OCI-LY7 (cell line): ENCODE measurements at regions not wholly inside any gene's neighbourhood (a gene's known extent, or its start where the extent isn't known, plus 50 kb on each side); places are given as distances from the start of the nearest gene placed in this dataset.
"Not testable (repeated sequence)": the region's sequence is repeated elsewhere in the genome, so short reads cannot be mapped to it uniquely, and the experiment has no call there.

Source experiments
- BruUV-seq: library from RNA; stranded (reverse); fragments of 400-500 nt; replicated peaks from 2 replicates; lab custom pipeline; 2021; lab: Mats Ljungman, UMichigan
- CTCF ChIA-PET: fragments of 300-600 bp; sonication (Branson Sonifier 250); formaldehyde crosslinking; loops from one replicate; lab custom pipeline; 2022; ENCODE audit warnings: antibody characterized with exemption; ENCODE audit not compliant: unreplicated experiment; lab: Charles Lee
- POLR2A ChIA-PET: fragments of 300-600 bp; sonication (Branson Sonifier 250); formaldehyde crosslinking; loops from one replicate; lab custom pipeline; 2022; ENCODE audit warnings: antibody characterized with exemption; lab: Charles Lee
- DNase-seq: peaks from one replicate; pipeline ENCODE4 v3.0.0-alpha.2; 2015; ENCODE audit warnings: low spot score
- H2AFZ ChIP-seq: fragments of 200-600 bp; sonication (generic), shearing (Covaris generic); 2 replicates; pipeline ENCODE4 v1.6.1; 2014; ENCODE audit warnings: mild to moderate bottlenecking, antibody characterized with exemption, low read length, moderate library complexity
- H3K27ac ChIP-seq: fragments of 200-600 bp; sonication (generic); 2 replicates; pipeline ENCODE4 v1.5.1; 2014; ENCODE audit warnings: mixed run types, low read depth, mild to moderate bottlenecking, moderate library complexity, low read length, inconsistent platforms; ENCODE audit not compliant: poor library complexity, severe bottlenecking
- H3K36me3 ChIP-seq: fragments of 200-600 bp; sonication (generic); 2 replicates; pipeline ENCODE4 v1.6.1; 2014; ENCODE audit warnings: mild to moderate bottlenecking, antibody characterized with exemption, low read length, moderate library complexity, mixed read lengths; ENCODE audit not compliant: insufficient read depth
- H3K4me1 ChIP-seq: fragments of 200-600 bp; sonication (generic); 2 replicates; pipeline ENCODE4 v1.5.1; 2014; ENCODE audit warnings: mild to moderate bottlenecking, low read length; ENCODE audit not compliant: insufficient read depth, poor library complexity, severe bottlenecking
- H3K4me2 ChIP-seq: fragments of 200-600 bp; sonication (generic); 2 replicates; pipeline ENCODE4 v1.6.1; 2014; ENCODE audit warnings: mild to moderate bottlenecking, low read length
- H3K4me3 ChIP-seq: fragments of 200-600 bp; sonication (generic); 2 replicates; pipeline ENCODE4 v1.5.1; 2014; ENCODE audit warnings: mild to moderate bottlenecking, low read depth, low read length; ENCODE audit not compliant: poor library complexity, severe bottlenecking
- H3K79me2 ChIP-seq: fragments of 200-600 bp; sonication (generic); 2 replicates; pipeline ENCODE4 v1.6.1; 2016; ENCODE audit warnings: low read depth, mild to moderate bottlenecking, low read length, moderate library complexity, mixed read lengths; ENCODE audit not compliant: insufficient read depth
- H3K9me2 ChIP-seq: fragments of 200-600 bp; sonication (generic); 2 replicates; pipeline ENCODE4 v1.6.1; 2016; ENCODE audit warnings: mild to moderate bottlenecking, low read length, mixed read lengths; ENCODE audit not compliant: insufficient read depth
- H3K9me3 ChIP-seq: fragments of 200-600 bp; sonication (generic); 2 replicates; pipeline ENCODE4 v1.6.1; 2014; ENCODE audit warnings: mild to moderate bottlenecking, mixed run types, low read length, mixed read lengths
- H4K20me1 ChIP-seq: fragments of 200-600 bp; sonication (generic); 2 replicates; pipeline ENCODE4 v1.6.1; 2014; ENCODE audit warnings: mild to moderate bottlenecking, antibody characterized with exemption, low read length, moderate library complexity, mixed read lengths; ENCODE audit not compliant: insufficient read depth
- CTCF ChIP-seq: fragments of 200-600 bp; sonication (generic); conservative IDR thresholded peaks from 2 replicates; pipeline ENCODE4 v1.5.1; 2014; ENCODE audit warnings: mild to moderate bottlenecking, antibody characterized with exemption, low read length, moderate library complexity, mixed read lengths
- EZH2phosphoT487 ChIP-seq: fragments of 200-600 bp; sonication (generic); IDR thresholded peaks from 2 replicates; pipeline ENCODE4 v1.6.1; 2018; ENCODE audit warnings: low read depth, borderline replicate concordance, mild to moderate bottlenecking, mixed run types, antibody characterized with exemption, low read length, moderate library complexity, mixed read lengths
- intact Hi-C: fragments of 100-400 bp; cut with micrococcal nuclease; formaldehyde crosslinking; loops from one replicate; pipeline ENCODE4 v1.10.0; 2022; ENCODE audit not compliant: unreplicated experiment

DNA sequence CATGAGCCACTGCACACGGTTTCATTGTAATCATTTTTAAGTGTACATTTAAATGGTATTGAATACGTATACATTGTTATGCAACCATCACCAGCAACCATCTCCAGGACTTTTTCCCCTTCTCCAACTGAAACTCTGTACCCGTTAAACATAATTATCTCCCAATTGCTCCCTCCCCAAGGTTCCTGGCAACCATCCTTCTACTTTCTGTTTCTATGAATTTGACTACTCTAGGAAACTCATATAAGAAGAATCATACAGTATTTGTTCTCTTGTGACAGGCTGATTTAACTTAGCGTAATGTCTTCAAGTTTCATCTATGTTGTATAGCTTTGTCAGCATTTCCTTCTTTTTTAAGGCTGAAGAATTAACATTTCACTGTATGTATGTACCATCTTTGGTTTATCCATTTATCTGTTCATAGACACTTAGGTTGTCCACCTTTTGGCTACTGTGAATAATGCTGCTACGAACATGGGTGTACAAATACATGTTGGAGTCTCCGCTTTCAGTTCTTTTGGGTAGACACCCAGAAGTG is 223.1 kb downstream of the EFCAB11 start:
- Histone ChIP-seq H3K27ac (no peak overlapping the region), H3K4me1 (no peaks in the 10 kb centered on the region), H3K9me3 (no peaks in the 10 kb centered on the region), H3K9me2 (no peaks in the 10 kb centered on the region), H4K20me1 (no peaks in the 10 kb centered on the region), H3K4me3 (no peak overlapping the region), H3K36me3 (no peaks in the 10 kb centered on the region), H3K4me2 (no peak overlapping the region), H2AFZ (no peak overlapping the region), H3K79me2 (no peaks in the 10 kb centered on the region)
- intact Hi-C loops: no loop called here
- TF ChIP-seq EZH2phosphoT487: no peak
- no peak for TF ChIP-seq CTCF
- POLR2A ChIA-PET: interaction anchor here (2.1 kb wide), 1 partner anchor 10 kb away, joined by 7 read pairs; no protein-coding TSS in a partner anchor
- CTCF ChIA-PET: no interaction called here
- no peak for DNase-seq
- BruUV-seq: no TSS peak

- Histone ChIP-seq H3K36me3 (no peaks in the 10 kb centered on the region), H3K27ac (no peak overlapping the region), H3K9me2 (no peaks in the 10 kb centered on the region), H3K79me2 (no peaks in the 10 kb centered on the region), H3K9me3 (no peaks in the 10 kb centered on the region), H3K4me1 (no peaks in the 10 kb centered on the region), H4K20me1 (no peaks in the 10 kb centered on the region), H3K4me2 (no peak overlapping the region), H2AFZ (no peak overlapping the region), H3K4me3 (no peak overlapping the region)
- intact Hi-C loops: no loop called here
- ChIA-PET POLR2A (interaction anchor here (2.1 kb wide), 1 partner anchor 10 kb away, joined by 7 read pairs; no protein-coding TSS in a partner anchor), CTCF (no interaction called here)
- DNase-seq: no peak
- no TSS peak for BruUV-seq
- TF ChIP-seq EZH2phosphoT487 (no peak), CTCF (no peak)
Measured at GRCh38 chr14:89730687-89731086, 223.8 kb downstream of the EFCAB11 start.

DNA sequence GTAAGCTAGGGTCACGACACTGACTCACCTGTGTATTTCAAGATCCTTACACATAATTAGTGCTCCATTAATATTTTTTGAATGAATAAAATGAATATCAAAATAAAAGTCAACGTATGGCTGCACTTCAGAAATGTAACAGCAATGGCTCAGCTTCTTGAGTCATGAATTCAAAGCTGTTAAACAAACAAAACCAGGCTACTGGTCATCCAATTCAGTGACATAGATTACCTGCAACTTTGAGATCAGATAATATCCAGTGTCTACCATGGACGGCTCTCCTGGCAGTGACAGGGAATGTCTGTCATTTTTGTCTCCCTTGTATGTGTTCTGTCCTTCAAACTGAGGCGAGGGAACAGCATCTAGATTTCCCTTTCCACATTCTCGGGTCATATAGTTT is 225.6 kb downstream of the EFCAB11 start:
- Histone ChIP-seq H3K36me3 (no peaks in the 10 kb centered on the region), H3K79me2 (no peaks in the 10 kb centered on the region), H4K20me1 (no peaks in the 10 kb centered on the region), H3K9me3 (no peaks in the 10 kb centered on the region), H3K27ac (no peak overlapping the region), H2AFZ (no peak overlapping the region), H3K4me3 (no peak overlapping the region), H3K4me1 (peaks cover 8% of the 10 kb centered on the region), H3K4me2 (no peak overlapping the region), H3K9me2 (no peaks in the 10 kb centered on the region)
- ChIA-PET POLR2A (interaction anchor here (0.7 to 1.9 kb wide), 2 partner anchors 11 to 588 kb away, joined by 3 to 7 read pairs; no protein-coding TSS in a partner anchor), CTCF (no interaction called here)
- no TSS peak for BruUV-seq
- intact Hi-C loops: no loop called here
- TF ChIP-seq EZH2phosphoT487 (no peak), CTCF (no peak)
- no peak for DNase-seq

DNA sequence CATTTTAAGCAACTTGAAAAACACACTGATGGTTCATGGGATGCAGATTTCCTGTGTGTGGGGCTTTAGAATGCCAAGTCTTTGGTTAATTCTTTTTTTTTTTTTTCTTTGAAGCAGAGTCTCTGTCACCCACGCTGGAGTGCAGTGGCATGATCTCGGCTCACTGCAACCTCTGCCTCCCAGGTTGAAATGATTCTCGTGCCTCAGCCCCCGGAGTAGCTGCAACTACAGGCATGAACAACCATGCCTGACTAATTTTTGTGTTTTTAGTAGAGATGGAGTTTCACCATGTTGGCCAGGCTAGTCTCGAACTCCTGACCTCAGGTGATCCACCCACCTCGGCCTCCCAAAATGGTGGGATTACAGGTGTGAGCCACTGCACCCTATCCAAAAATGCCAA is 228.3 kb downstream of the EFCAB11 start:
- H3K9me2 ChIP-seq, H2AFZ ChIP-seq, H3K4me3 ChIP-seq, intact Hi-C loops, CTCF ChIA-PET, POLR2A ChIA-PET, H3K27ac ChIP-seq, H3K79me2 ChIP-seq, H3K4me2 ChIP-seq, H3K36me3 ChIP-seq, H4K20me1 ChIP-seq, BruUV-seq, H3K9me3 ChIP-seq, DNase-seq: not testable (repeated sequence)
- peaks cover 14% of the 10 kb centered on the region for H3K4me1 ChIP-seq
